ENCODE measurements at regions not wholly inside any gene's neighbourhood (a gene's known extent, or its start where the extent isn't known, plus 50 kb on each side); places are given as distances from the start of the nearest gene placed in this dataset.
"Not testable (repeated sequence)": the region's sequence is repeated elsewhere in the genome, so short reads cannot be mapped to it uniquely, and the experiment has no call there.

GRCh38 chr2:35125278-35125677, 1230.3 kb upstream of the CRIM1 start:
- no peak for DNase-seq (ENCODE audit: low spot score)

GRCh38 chr2:35116151-35116550, 1239.4 kb upstream of the CRIM1 start:
- no peak for DNase-seq (ENCODE audit: low spot score)

- DNase-seq (ENCODE audit: low spot score): no peak
Measured at GRCh38 chr2:35114765-35115164, 1240.8 kb upstream of the CRIM1 start.

- DNase-seq (ENCODE audit: low spot score): not testable (repeated sequence)
Measured at GRCh38 chr2:35112367-35112766, 1243.2 kb upstream of the CRIM1 start.

GRCh38 chr2:35104309-35104708, 1251.3 kb upstream of the CRIM1 start:
- no peak for DNase-seq (ENCODE audit: low spot score)

- no peak for DNase-seq (ENCODE audit: low spot score)
Measured at GRCh38 chr2:35099342-35099741, 1256.2 kb upstream of the CRIM1 start.

- DNase-seq (ENCODE audit: low spot score): no peak
Measured at GRCh38 chr2:35082072-35082471, 1273.5 kb upstream of the CRIM1 start.

GRCh38 chr2:35081622-35082015, 1274.0 kb upstream of the CRIM1 start:
- DNase-seq (ENCODE audit: low spot score): no peak

GRCh38 chr2:35081001-35081621, 1274.5 kb upstream of the CRIM1 start:
- no peak for DNase-seq (ENCODE audit: low spot score)

GRCh38 chr2:35080231-35080910, 1275.2 kb upstream of the CRIM1 start:
- no peak for DNase-seq (ENCODE audit: low spot score)

- DNase-seq (ENCODE audit: low spot score): no peak
Measured at GRCh38 chr2:35067420-35067819, 1288.2 kb upstream of the CRIM1 start.

- DNase-seq (ENCODE audit: low spot score): no peak
Measured at GRCh38 chr2:35063836-35064235, 1291.7 kb upstream of the CRIM1 start.

- no peak for DNase-seq (ENCODE audit: low spot score)
Measured at GRCh38 chr2:35035883-35036282, 1319.7 kb upstream of the CRIM1 start.

- DNase-seq (ENCODE audit: low spot score): no peak
Measured at GRCh38 chr2:35033748-35034147, 1321.8 kb upstream of the CRIM1 start.

- DNase-seq (ENCODE audit: low spot score): no peak
Measured at GRCh38 chr2:35023545-35023944, 1332.0 kb upstream of the CRIM1 start.

- DNase-seq (ENCODE audit: low spot score): no peak
Measured at GRCh38 chr2:35000453-35000852, 1355.1 kb upstream of the CRIM1 start.

GRCh38 chr2:34998741-34999140, 1356.8 kb upstream of the CRIM1 start:
- no peak for DNase-seq (ENCODE audit: low spot score)

- no peak for DNase-seq (ENCODE audit: low spot score)
Measured at GRCh38 chr2:34997779-34998178, 1357.8 kb upstream of the CRIM1 start.

GRCh38 chr2:34995196-34995595, 1360.4 kb upstream of the CRIM1 start:
- no peak for DNase-seq (ENCODE audit: low spot score)

- no peak for DNase-seq (ENCODE audit: low spot score)
Measured at GRCh38 chr2:34991508-34992274, 1363.9 kb upstream of the CRIM1 start.

GRCh38 chr2:34985474-34985873, 1370.1 kb upstream of the CRIM1 start:
- no peak for DNase-seq (ENCODE audit: low spot score)

- DNase-seq (ENCODE audit: low spot score): no peak
Measured at GRCh38 chr2:34980689-34981088, 1374.9 kb upstream of the CRIM1 start.

- no peak for DNase-seq (ENCODE audit: low spot score)
Measured at GRCh38 chr2:34979148-34979547, 1376.4 kb upstream of the CRIM1 start.

Measured in ecto neural progenitor cell (in vitro differentiated cells).